IMR-90 (cell line): ENCODE measurements at regions not wholly inside any gene's neighbourhood (a gene's known extent, or its start where the extent isn't known, plus 50 kb on each side); places are given as distances from the start of the nearest gene placed in this dataset.

Experiments
- ATAC-seq: fragments of 200-7000 bp; cut with Tn5 transposase; 2 replicates; pipeline ENCODE4 v1.9.1; 2020; ENCODE audit warnings: low read depth, mild to moderate bottlenecking, moderate library complexity
- BruUV-seq: library from RNA; stranded (reverse); fragments of 400-500 nt; replicated peaks from 2 replicates; lab custom pipeline; 2021; lab: Mats Ljungman, UMichigan
- CTCF ChIA-PET: fragments of 300-600 bp; formaldehyde crosslinking; extraction: SDS; loops from one replicate; lab custom pipeline; 2021; ENCODE audit warnings: antibody characterized with exemption; lab: Yijun Ruan, JAX
- POLR2A ChIA-PET: fragments of 300-600 bp; sonication (Branson Sonifier 250); formaldehyde crosslinking; loops from one replicate; lab custom pipeline; 2022; ENCODE audit warnings: antibody characterized with exemption; ENCODE audit not compliant: unreplicated experiment; lab: Charles Lee
- DNase-seq: peaks from one replicate; pipeline ENCODE4 v3.0.0; 2013
- H2AFZ ChIP-seq: replicated peaks from 2 replicates; pipeline ENCODE3; 2013; ENCODE audit warnings: low read length, mild to moderate bottlenecking; ENCODE audit not compliant: poor library complexity
- H2AK5ac ChIP-seq: 2 replicates; pipeline ENCODE4 v1.6.1; 2013; ENCODE audit warnings: low read depth, low read length, inconsistent platforms
- H2AK9ac ChIP-seq: replicated peaks from 2 replicates; pipeline ENCODE3; 2013; ENCODE audit warnings: mild to moderate bottlenecking, low read depth, low read length, moderate library complexity; ENCODE audit not compliant: poor library complexity
- H2BK120ac ChIP-seq: 2 replicates; pipeline ENCODE4 v1.6.1; 2013; ENCODE audit warnings: low read depth, low read length, inconsistent platforms
- H2BK15ac ChIP-seq: 3 replicates; pipeline ENCODE4 v1.6.1; 2013; ENCODE audit warnings: low read depth, low read length, inconsistent platforms
- H2BK20ac ChIP-seq: 2 replicates; pipeline ENCODE4 v1.6.1; 2013; ENCODE audit warnings: low read depth, mild to moderate bottlenecking, inconsistent platforms, low read length, moderate library complexity
- H2BK5ac ChIP-seq: 2 replicates; pipeline ENCODE4 v1.6.1; 2013; ENCODE audit warnings: mild to moderate bottlenecking, low read depth, low read length, inconsistent platforms; ENCODE audit not compliant: poor library complexity, severe bottlenecking
- H3K14ac ChIP-seq: replicated peaks from 2 replicates; pipeline ENCODE4 v1.6.1; 2013; ENCODE audit warnings: low read depth, low read length, inconsistent platforms
- H3K18ac ChIP-seq: 2 replicates; pipeline ENCODE4 v1.6.1; 2013; ENCODE audit warnings: low read depth, low read length, control low read depth
- H3K23ac ChIP-seq: 2 replicates; pipeline ENCODE4 v1.6.1; 2013; ENCODE audit warnings: low read depth, low read length, inconsistent platforms
- H3K27ac ChIP-seq: 2 replicates; pipeline ENCODE4 v1.5.1; 2013; ENCODE audit warnings: mild to moderate bottlenecking, control low read depth, low read length; ENCODE audit not compliant: insufficient read depth
- H3K27me3 ChIP-seq: 2 replicates; pipeline ENCODE4 v1.6.1; 2013; ENCODE audit warnings: low read length; ENCODE audit not compliant: control insufficient read depth, insufficient read depth
- H3K36me3 ChIP-seq: 2 replicates; pipeline ENCODE4 v1.6.1; 2013; ENCODE audit warnings: low read length, mixed read lengths; ENCODE audit not compliant: control insufficient read depth, insufficient read depth
- H3K4ac ChIP-seq: 2 replicates; pipeline ENCODE4 v1.6.1; 2013; ENCODE audit warnings: low read depth, low read length, inconsistent platforms
- H3K4me1 ChIP-seq: 2 replicates; pipeline ENCODE4 v1.6.1; 2013; ENCODE audit warnings: low read length, mixed read lengths; ENCODE audit not compliant: control insufficient read depth, insufficient read depth
- H3K4me2 ChIP-seq: 2 replicates; pipeline ENCODE4 v1.6.1; 2013; ENCODE audit warnings: low read depth, mild to moderate bottlenecking, control low read depth, low read length, moderate library complexity
- H3K4me3 ChIP-seq: 2 replicates; pipeline ENCODE4 v1.5.1; 2013; ENCODE audit warnings: low read depth, mild to moderate bottlenecking, control low read depth, low read length, moderate library complexity; ENCODE audit not compliant: insufficient read depth
- H3K56ac ChIP-seq: 2 replicates; pipeline ENCODE4 v1.6.1; 2013; ENCODE audit warnings: low read length, inconsistent platforms; ENCODE audit not compliant: insufficient read depth; ENCODE audit errors: extremely low read depth
- H3K79me1 ChIP-seq, 2 experiments: 2 replicates each; pipeline ENCODE4 v1.6.1; 2013; ENCODE audit warnings: low read length in 2 of 2, inconsistent platforms in 1 of 2, low read depth in 1 of 2
- H3K9ac ChIP-seq: 2 replicates; pipeline ENCODE4 v1.6.1; 2013; ENCODE audit warnings: low read depth, low read length, control low read depth
- H3K9me1 ChIP-seq: 2 replicates; pipeline ENCODE4 v1.6.1; 2013; ENCODE audit warnings: low read length, inconsistent platforms; ENCODE audit not compliant: insufficient read depth
- H3K9me3 ChIP-seq: 2 replicates; pipeline ENCODE4 v1.6.1; 2013; ENCODE audit warnings: low read length; ENCODE audit not compliant: control insufficient read depth, insufficient read depth
- H4K20me1 ChIP-seq: 2 replicates; pipeline ENCODE4 v1.6.1; 2013; ENCODE audit warnings: low read length, inconsistent platforms; ENCODE audit not compliant: insufficient read depth
- H4K5ac ChIP-seq: 2 replicates; pipeline ENCODE4 v1.6.1; 2013; ENCODE audit warnings: mild to moderate bottlenecking, low read depth, low read length, control low read depth
- H4K8ac ChIP-seq, 2 experiments: 2 replicates each; pipeline ENCODE4 v1.6.1; 2013; ENCODE audit warnings: low read depth in 2 of 2, low read length in 2 of 2, control low read depth in 1 of 2, inconsistent platforms in 1 of 2
- H4K91ac ChIP-seq: 2 replicates; pipeline ENCODE4 v1.6.1; 2013; ENCODE audit warnings: low read depth, low read length, inconsistent platforms; ENCODE audit not compliant: insufficient read depth
- CEBPB ChIP-seq: IDR thresholded peaks from 2 replicates; pipeline ENCODE4 v1.6.1; 2012; ENCODE audit warnings: low read depth, low read length, improper control_type of control experiment
- MAZ ChIP-seq: IDR thresholded peaks from 2 replicates; pipeline ENCODE4 v1.6.1; 2012; ENCODE audit warnings: low read depth, mild to moderate bottlenecking, low read length, improper control_type of control experiment, moderate library complexity, borderline replicate concordance
- POLR2A ChIP-seq: IDR thresholded peaks from 2 replicates; pipeline ENCODE4 v1.6.1; 2012; ENCODE audit warnings: mild to moderate bottlenecking, low read depth, low read length
- RAD21 ChIP-seq: IDR thresholded peaks from 2 replicates; pipeline ENCODE4 v1.6.1; 2012; ENCODE audit warnings: low read length, improper control_type of control experiment
- RCOR1 ChIP-seq: IDR thresholded peaks from 2 replicates; pipeline ENCODE4 v1.6.1; 2012; ENCODE audit warnings: mild to moderate bottlenecking, low read length, improper control_type of control experiment; ENCODE audit not compliant: insufficient replicate concordance
- WGBS, 2 experiments: methylation state at CpG; one replicate each; pipeline versions ENCODE4 v1.1.5 to v1.1.7; 2013; ENCODE audit warnings: missing lambda C conversion rate in 2 of 2; ENCODE audit not compliant: insufficient read length in 1 of 2; ENCODE audit errors: extremely low coverage in 2 of 2; 5-methylcytosine and 5-hydroxymethylcytosine counted together
- dilution Hi-C: fragments of 300-500 bp; cut with HindIII; formaldehyde crosslinking; loops from one replicate; pipeline ENCODE4 v1.14.3; 2018; ENCODE audit warnings: low sequenced_read_pairs; ENCODE audit not compliant: unreplicated experiment
- in situ Hi-C: fragments of 300-500 bp; cut with MboI; formaldehyde crosslinking; loops from 3 replicates; pipeline ENCODE4 v1.14.3; 2019; ENCODE audit warnings: low sequenced_read_pairs, inconsistent platforms, mixed read lengths
- intact Hi-C: fragments of 100-400 bp; cut with micrococcal nuclease; formaldehyde crosslinking; loops from 2 replicates; pipeline ENCODE4 v1.10.0; 2022
- TF ChIP-seq, protein P1 (sequence below): conservative IDR thresholded peaks from 2 replicates; pipeline ENCODE4 v1.5.1; 2012; ENCODE audit warnings: mild to moderate bottlenecking, low read depth, low read length, improper control_type of control experiment
- TF ChIP-seq, protein P2 (sequence below): fragments of 150-350 bp; IDR thresholded peaks from 2 replicates; pipeline ENCODE4 v1.6.1; 2017; ENCODE audit warnings: mild to moderate bottlenecking, antibody characterized with exemption, low read length, low read depth

DNA sequence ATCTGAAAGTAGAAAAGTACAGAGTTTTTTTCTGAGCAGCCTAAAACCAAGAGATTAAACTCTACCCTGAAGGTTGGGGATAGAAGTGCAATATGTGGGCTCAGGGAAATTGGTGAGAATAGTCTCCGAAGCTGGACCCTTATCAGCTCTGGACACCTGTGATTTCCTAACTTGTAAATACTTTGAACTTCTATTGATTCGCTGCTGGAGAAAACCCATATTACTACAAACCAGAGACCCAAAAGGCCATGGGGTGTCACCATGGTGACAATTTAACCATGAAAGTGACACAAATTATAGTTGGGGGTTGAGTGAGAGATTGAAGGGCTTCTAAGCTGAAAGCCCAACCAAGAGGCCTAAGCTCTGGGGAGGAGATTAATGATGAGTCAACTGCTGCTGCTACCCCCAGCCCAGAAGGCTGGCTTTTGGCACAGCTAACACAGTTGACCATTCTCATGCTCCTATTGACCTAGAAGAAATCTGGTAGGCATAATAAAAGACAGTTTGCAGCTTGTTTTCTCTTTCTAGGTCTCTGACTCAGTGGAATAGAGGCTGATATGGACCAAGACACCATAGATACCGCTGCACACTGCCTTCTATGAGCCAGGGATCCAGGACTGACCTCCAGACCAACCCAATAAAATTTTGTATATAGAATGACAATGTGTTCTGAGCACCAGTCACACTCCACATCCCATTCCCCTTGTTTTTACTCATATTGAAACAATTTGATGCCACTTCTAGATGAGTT, 131.9 kb upstream of the FNDC3A start:
- H3K14ac ChIP-seq: no peak overlapping the region
- intact Hi-C loops (no loop called here), in situ Hi-C loops (no loop called here), dilution Hi-C loops (no loop called here)
- H3K9me1 ChIP-seq: no peaks in the 10 kb centered on the region
- H2BK15ac ChIP-seq: no peak overlapping the region
- no peak overlapping the region for H2AFZ ChIP-seq
- no peak overlapping the region for H4K5ac ChIP-seq
- no TSS peak for BruUV-seq
- no peaks in the 10 kb centered on the region for H3K9me3 ChIP-seq
- H2BK120ac ChIP-seq: no peak overlapping the region
- H2BK20ac ChIP-seq: no peak overlapping the region
- H3K23ac ChIP-seq: no peak overlapping the region
- H3K4me1 ChIP-seq: no peaks in the 10 kb centered on the region; the same call in 1 of the 2 replicates
- ATAC-seq (no peak), DNase-seq (no peak)
- ChIA-PET POLR2A (no interaction called here), CTCF (no interaction called here)
- no peak overlapping the region for H3K4ac ChIP-seq
- no peak overlapping the region for H2AK5ac ChIP-seq
- H3K18ac ChIP-seq: no peak overlapping the region
- H2BK5ac ChIP-seq: no peak overlapping the region
- H3K4me3 ChIP-seq: no peak overlapping the region
- no peak for TF ChIP-seq MAZ
- TF ChIP-seq POLR2A: no peak
- TF ChIP-seq RCOR1: no peak
- TF ChIP-seq, protein P1, sequence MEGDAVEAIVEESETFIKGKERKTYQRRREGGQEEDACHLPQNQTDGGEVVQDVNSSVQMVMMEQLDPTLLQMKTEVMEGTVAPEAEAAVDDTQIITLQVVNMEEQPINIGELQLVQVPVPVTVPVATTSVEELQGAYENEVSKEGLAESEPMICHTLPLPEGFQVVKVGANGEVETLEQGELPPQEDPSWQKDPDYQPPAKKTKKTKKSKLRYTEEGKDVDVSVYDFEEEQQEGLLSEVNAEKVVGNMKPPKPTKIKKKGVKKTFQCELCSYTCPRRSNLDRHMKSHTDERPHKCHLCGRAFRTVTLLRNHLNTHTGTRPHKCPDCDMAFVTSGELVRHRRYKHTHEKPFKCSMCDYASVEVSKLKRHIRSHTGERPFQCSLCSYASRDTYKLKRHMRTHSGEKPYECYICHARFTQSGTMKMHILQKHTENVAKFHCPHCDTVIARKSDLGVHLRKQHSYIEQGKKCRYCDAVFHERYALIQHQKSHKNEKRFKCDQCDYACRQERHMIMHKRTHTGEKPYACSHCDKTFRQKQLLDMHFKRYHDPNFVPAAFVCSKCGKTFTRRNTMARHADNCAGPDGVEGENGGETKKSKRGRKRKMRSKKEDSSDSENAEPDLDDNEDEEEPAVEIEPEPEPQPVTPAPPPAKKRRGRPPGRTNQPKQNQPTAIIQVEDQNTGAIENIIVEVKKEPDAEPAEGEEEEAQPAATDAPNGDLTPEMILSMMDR: no peak
- TF ChIP-seq CEBPB: no peak
- no peak for TF ChIP-seq RAD21
- TF ChIP-seq, protein P2, sequence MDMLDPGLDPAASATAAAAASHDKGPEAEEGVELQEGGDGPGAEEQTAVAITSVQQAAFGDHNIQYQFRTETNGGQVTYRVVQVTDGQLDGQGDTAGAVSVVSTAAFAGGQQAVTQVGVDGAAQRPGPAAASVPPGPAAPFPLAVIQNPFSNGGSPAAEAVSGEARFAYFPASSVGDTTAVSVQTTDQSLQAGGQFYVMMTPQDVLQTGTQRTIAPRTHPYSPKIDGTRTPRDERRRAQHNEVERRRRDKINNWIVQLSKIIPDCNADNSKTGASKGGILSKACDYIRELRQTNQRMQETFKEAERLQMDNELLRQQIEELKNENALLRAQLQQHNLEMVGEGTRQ: no peak
- WGBS, 2 experiments: no CpG with 5 or more reads among the region's 3 CpGs
- H4K8ac ChIP-seq: no peak overlapping the region
- no peak overlapping the region for H3K4me2 ChIP-seq
- no peaks in the 10 kb centered on the region for H3K36me3 ChIP-seq
- no peak overlapping the region for H3K27ac ChIP-seq
- no peaks in the 10 kb centered on the region for H3K79me1 ChIP-seq
- no peaks in the 10 kb centered on the region for H4K20me1 ChIP-seq
- no peak overlapping the region for H3K9ac ChIP-seq
- H4K91ac ChIP-seq: no peak overlapping the region
- no peak overlapping the region for H3K56ac ChIP-seq
- H2AK9ac ChIP-seq: no peak overlapping the region
- no peaks in the 10 kb centered on the region for H3K27me3 ChIP-seq
